ENCODE measurements at regions not wholly inside any gene's neighbourhood (a gene's known extent, or its start where the extent isn't known, plus 50 kb on each side); places are given as distances from the start of the nearest gene placed in this dataset.

DNA sequence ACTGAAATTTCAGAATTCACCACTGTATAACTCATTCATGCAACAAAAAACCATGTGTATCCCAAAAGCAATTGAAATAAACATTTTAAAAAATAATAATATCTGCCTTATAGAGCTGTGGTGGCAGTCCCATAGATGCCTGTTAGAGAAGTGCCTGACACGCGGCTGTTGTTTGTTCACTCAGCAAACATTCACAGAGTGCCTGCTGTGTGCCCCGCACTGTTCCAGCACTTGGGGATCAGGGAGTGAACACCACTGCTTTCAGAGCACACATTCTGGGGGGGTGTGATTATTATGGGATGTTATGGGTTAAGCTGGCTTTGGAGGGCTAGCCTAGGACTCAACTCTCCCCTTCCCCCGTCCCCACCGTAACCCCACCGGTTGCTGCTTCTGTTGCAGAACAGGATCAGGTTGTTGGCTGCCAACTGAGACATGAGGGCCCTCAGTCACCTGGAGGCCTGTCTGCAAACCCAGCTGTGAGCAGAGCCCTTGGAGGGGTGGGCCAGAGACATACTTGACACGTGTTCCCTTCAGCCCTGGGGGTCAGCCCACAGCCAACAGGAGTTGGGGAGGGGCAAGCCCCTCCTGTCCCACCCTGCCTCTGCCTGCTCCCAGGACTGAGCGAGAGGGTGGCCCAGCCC is 103.3 kb upstream of the CIBAR2 start:
- H3K9ac ChIP-seq (ENCODE audit: insufficient read depth, low read length, poor library complexity, severe bottlenecking) = no peak overlapping the region
- no peak overlapping the region for H3K4me2 ChIP-seq (replicated peaks; ENCODE audit: extremely low read depth, low read length, poor library complexity, severe bottlenecking)
- H4K20me1 ChIP-seq (ENCODE audit: insufficient read depth, low read length) = no peaks in the 10 kb centered on the region
- no peaks in the 10 kb centered on the region for H3K9me3 ChIP-seq (replicated peaks in 1 of 2; ENCODE audit: control insufficient read depth in 1 of 2, insufficient read depth in 1 of 2, low read length in 2 of 2)
- H3K27me3 ChIP-seq (ENCODE audit: control insufficient read depth in 2 of 2, insufficient read depth in 2 of 2, low read length in 2 of 2) = no peaks in the 10 kb centered on the region
- H3K36me3 ChIP-seq (replicated peaks in 1 of 2; ENCODE audit: control insufficient read depth in 1 of 2, insufficient read depth in 2 of 2, low read length in 2 of 2) = no peaks in the 10 kb centered on the region
- no peak for TF ChIP-seq CTCF (IDR thresholded peaks at IDR 0.05)
- H2AFZ ChIP-seq (ENCODE audit: insufficient read depth, low read depth, low read length, poor library complexity, severe bottlenecking) = no peak overlapping the region
- H3K79me2 ChIP-seq (ENCODE audit: insufficient read depth, low read length) = no peaks in the 10 kb centered on the region
- Mint-ChIP-seq H3K36me3 (no peaks in the 10 kb centered on the region), H3K27ac (no peak overlapping the region), H3K27me3 (ENCODE audit: low read depth in 3 of 3) (peaks cover 0 to 13% (median 12%) of the 10 kb centered on the region in 3 donors), H3K9me3 (no peaks in the 10 kb centered on the region), H3K4me1 (no peaks in the 10 kb centered on the region), H3K4me3 (no peak overlapping the region)
- H3K4me3 ChIP-seq (replicated peaks in 1 of 3; ENCODE audit: low read depth in 2 of 3, low read length in 3 of 3) = no peak overlapping the region
- no peaks in the 10 kb centered on the region for H3K4me1 ChIP-seq (ENCODE audit: control insufficient read depth in 1 of 2, insufficient read depth in 2 of 2, low read length in 2 of 2)
- 100% methylated on average over 3 of the region's 8 CpGs for WGBS (ENCODE audit: insufficient coverage)
- no peak for DNase-seq
- intact Hi-C loops (cut with micrococcal nuclease) = no loop called here
- H3K27ac ChIP-seq (ENCODE audit: low read depth in 1 of 2, low read length in 2 of 2) = no peak overlapping the region

GRCh38 chr16:85216522-85217375 is 104.5 kb upstream of the CIBAR2 start:
- no peak overlapping the region for H3K4me3 Mint-ChIP-seq
- peaks cover 0 to 12% (median 11%) of the 10 kb centered on the region in 3 donors for H3K27me3 Mint-ChIP-seq (ENCODE audit: low read depth in 3 of 3)
- no peaks in the 10 kb centered on the region for H3K4me1 Mint-ChIP-seq
- Histone ChIP-seq H2AFZ (ENCODE audit: insufficient read depth, low read depth, low read length, poor library complexity, severe bottlenecking) (no peak overlapping the region), H3K79me2 (ENCODE audit: insufficient read depth, low read length) (no peaks in the 10 kb centered on the region), H3K9me3 (replicated peaks in 1 of 2; ENCODE audit: control insufficient read depth in 1 of 2, insufficient read depth in 1 of 2, low read length in 2 of 2) (no peaks in the 10 kb centered on the region), H3K4me2 (replicated peaks; ENCODE audit: extremely low read depth, low read length, poor library complexity, severe bottlenecking) (no peak overlapping the region), H3K4me3 (replicated peaks in 1 of 3; ENCODE audit: low read depth in 2 of 3, low read length in 3 of 3) (no peak overlapping the region), H3K9ac (ENCODE audit: insufficient read depth, low read length, poor library complexity, severe bottlenecking) (no peak overlapping the region), H3K36me3 (replicated peaks in 1 of 2; ENCODE audit: control insufficient read depth in 1 of 2, insufficient read depth in 2 of 2, low read length in 2 of 2) (no peaks in the 10 kb centered on the region), H3K4me1 (ENCODE audit: control insufficient read depth in 1 of 2, insufficient read depth in 2 of 2, low read length in 2 of 2) (no peaks in the 10 kb centered on the region), H3K27ac (ENCODE audit: low read depth in 1 of 2, low read length in 2 of 2) (no peak overlapping the region), H4K20me1 (ENCODE audit: insufficient read depth, low read length) (no peaks in the 10 kb centered on the region), H3K27me3 (ENCODE audit: control insufficient read depth in 2 of 2, insufficient read depth in 2 of 2, low read length in 2 of 2) (no peaks in the 10 kb centered on the region)
- no peak overlapping the region for H3K27ac Mint-ChIP-seq
- DNase-seq = no peak
- intact Hi-C loops (cut with micrococcal nuclease) = no loop called here
- H3K36me3 Mint-ChIP-seq = no peaks in the 10 kb centered on the region
- no peak for TF ChIP-seq CTCF (IDR thresholded peaks at IDR 0.05)
- WGBS (ENCODE audit: insufficient coverage) = 92% methylated on average over 16 of the region's 19 CpGs
- no peaks in the 10 kb centered on the region for H3K9me3 Mint-ChIP-seq

Data from CD14-positive monocyte (primary cell).